A673 (cell line): ENCODE measurements at regions not wholly inside any gene's neighbourhood (a gene's known extent, or its start where the extent isn't known, plus 50 kb on each side); places are given as distances from the start of the nearest gene placed in this dataset.

Source experiments
- CTCF ChIP-seq: fragments of 300-800, 200-600 bp; sonication (generic); conservative IDR thresholded peaks from 2 replicates; pipeline ENCODE4 v1.5.1; 2017; ENCODE audit warnings: low read depth, mild to moderate bottlenecking, antibody characterized with exemption, low read length, moderate library complexity, mixed read lengths
- EZH2 ChIP-seq: fragments of 200-600 bp; sonication (generic); IDR thresholded peaks from 2 replicates; pipeline ENCODE4 v1.6.1; 2017; ENCODE audit warnings: borderline replicate concordance, low read depth, mild to moderate bottlenecking, mixed read lengths, antibody characterized with exemption, low read length; ENCODE audit not compliant: poor library complexity, severe bottlenecking

- TF ChIP-seq EZH2 = no peak
- no peak for TF ChIP-seq CTCF
Measured at GRCh38 chr1:177423090-177423489, 252.3 kb downstream of the BRINP2 start.
